K562 (cell line): ENCODE measurements at regions not wholly inside any gene's neighbourhood (a gene's known extent, or its start where the extent isn't known, plus 50 kb on each side); places are given as distances from the start of the nearest gene placed in this dataset.

Experiments used
- ATAC-seq: fragments of 200-7000 bp; cut with Tn5 transposase; 3 replicates; pipeline ENCODE4 v1.9.1; 2020; ENCODE audit warnings: moderate library complexity
- BruUV-seq: library from RNA; stranded (reverse); fragments of 400-500 nt; replicated peaks from 2 replicates; lab custom pipeline; 2021; lab: Mats Ljungman, UMichigan
- CTCF ChIA-PET: fragments of 300-600 bp; formaldehyde crosslinking; extraction: SDS; loops from one replicate; lab custom pipeline; 2021; ENCODE audit warnings: low intra/inter-chr PET ratio; lab: Yijun Ruan, JAX
- POLR2A ChIA-PET: fragments of 300-600, 350-650 bp; sonication (Branson Sonifier 250); formaldehyde crosslinking; extraction: SDS; loops from one replicate; lab custom pipeline; 2021; ENCODE audit warnings: antibody characterized with exemption, inconsistent platforms; lab: Yijun Ruan, JAX
- DNase-seq, 4 experiments: peaks; one replicate each; pipeline versions ENCODE4 v3.0.0 to v3.0.0-alpha.2; 2011 to 2018; ENCODE audit warnings: low spot score in 3 of 4, mixed read lengths in 3 of 4; ENCODE audit errors: extremely low read depth in 1 of 4
- FAIRE-seq: peaks from 2 replicates; lab custom pipeline; 2011; peaks lifted over from hg19 to GRCh38; lab: Jason Lieb, UNC
- H2AFZ ChIP-seq: 2 replicates; pipeline ENCODE4 v1.6.0; 2011; ENCODE audit warnings: low read depth, low read length, control low read depth, inconsistent platforms
- H3K27ac ChIP-seq: fragments of 200-600 bp; 3 replicates; pipeline ENCODE4 v1.8.0; 2011; ENCODE audit warnings: low read depth, mild to moderate bottlenecking, control low read depth, inconsistent platforms, low read length, moderate library complexity, mixed read lengths; ENCODE audit errors: extremely low read depth
- H3K27me3 ChIP-seq, 2 experiments: fragments of 300-600 bp in 1 of 2; 2 replicates in 1 of 2; 3 replicates in 1 of 2; pipeline versions ENCODE4 v1.6.0 to v1.8.0; 2011; ENCODE audit warnings: inconsistent platforms in 2 of 2, low read length in 2 of 2, mild to moderate bottlenecking in 1 of 2, mixed read lengths in 1 of 2, moderate library complexity in 1 of 2; ENCODE audit not compliant: control insufficient read depth in 2 of 2, insufficient read depth in 2 of 2
- H3K36me3 ChIP-seq: fragments of 300-600 bp; 3 replicates; pipeline ENCODE4 v1.8.0; 2011; ENCODE audit warnings: mild to moderate bottlenecking, low read length, inconsistent platforms; ENCODE audit not compliant: control insufficient read depth, insufficient read depth
- H3K4me1 ChIP-seq, 2 experiments: fragments of 200-600 bp in 1 of 2; replicated peaks in 1 of 2; 2 replicates in 1 of 2; 3 replicates in 1 of 2; pipeline versions ENCODE4 v1.5.1 to v1.8.0; 2011; ENCODE audit warnings: inconsistent platforms in 2 of 2, low read length in 2 of 2, mild to moderate bottlenecking in 1 of 2, mixed read lengths in 1 of 2, moderate library complexity in 1 of 2; ENCODE audit not compliant: control insufficient read depth in 2 of 2, insufficient read depth in 2 of 2
- H3K4me2 ChIP-seq: 2 replicates; pipeline ENCODE4 v1.6.1; 2011; ENCODE audit warnings: low read length, control low read depth, inconsistent platforms, mixed read lengths; ENCODE audit not compliant: insufficient read depth
- H3K4me3 ChIP-seq: fragments of 200-600 bp; sonication (generic), shearing (Covaris generic); 2 replicates; pipeline ENCODE4 v1.5.1; 2016; ENCODE audit warnings: control low read depth, inconsistent platforms
- H3K79me2 ChIP-seq: fragments of 200-600 bp; 3 replicates; pipeline ENCODE4 v1.8.0; 2011; ENCODE audit warnings: low read length, inconsistent platforms; ENCODE audit not compliant: control insufficient read depth, insufficient read depth
- H3K9ac ChIP-seq, 2 experiments: 2 replicates each; pipeline versions ENCODE4 v1.6.0 to v1.6.1; 2011; ENCODE audit warnings: low read depth in 2 of 2, low read length in 2 of 2, control low read depth in 1 of 2, inconsistent platforms in 1 of 2, mild to moderate bottlenecking in 1 of 2, mixed read lengths in 1 of 2; ENCODE audit not compliant: insufficient read depth in 1 of 2
- H3K9me1 ChIP-seq: one replicate; pipeline ENCODE4 v1.6.0; 2011; ENCODE audit warnings: inconsistent platforms, mild to moderate bottlenecking, low read length, moderate library complexity; ENCODE audit not compliant: control insufficient read depth, insufficient read depth
- H3K9me3 ChIP-seq: replicated peaks from 2 replicates; pipeline ENCODE4 v1.5.1; 2011; ENCODE audit warnings: low read depth, low read length, inconsistent platforms; ENCODE audit not compliant: control insufficient read depth, insufficient read depth
- H4K20me1 ChIP-seq: replicated peaks from 2 replicates; pipeline ENCODE4 v1.6.1; 2011; ENCODE audit warnings: low read length, inconsistent platforms, mixed read lengths; ENCODE audit not compliant: control insufficient read depth, insufficient read depth
- BDP1 ChIP-seq: IDR thresholded peaks from 3 replicates; pipeline ENCODE4 v1.6.1; 2011; ENCODE audit not compliant: insufficient read length, insufficient read depth
- CHCHD3 ChIP-seq: fragments of 250-450 bp; sonication (Bioruptor Pico); IDR thresholded peaks from 2 replicates; pipeline ENCODE4 v2.1.2; 2022; ENCODE audit warnings: mild to moderate bottlenecking
- ERF ChIP-seq: fragments of 450-650 bp; formaldehyde crosslinking; IDR thresholded peaks from 2 replicates; pipeline ENCODE4 v1.4.0; 2020; ENCODE audit warnings: mild to moderate bottlenecking, mixed read lengths
- FIP1L1 ChIP-seq: fragments of 200-400 bp; formaldehyde crosslinking; IDR thresholded peaks from 2 replicates; pipeline ENCODE4 v1.6.1; 2018; ENCODE audit warnings: mild to moderate bottlenecking, low read depth, low read length; ENCODE audit not compliant: poor library complexity, severe bottlenecking
- L3MBTL2 ChIP-seq: fragments of 450-650 bp; IDR thresholded peaks from 2 replicates; pipeline ENCODE4 v1.6.1; 2016; ENCODE audit warnings: mild to moderate bottlenecking, moderate library complexity
- MCM2 ChIP-seq: fragments of 450-650 bp; IDR thresholded peaks from 2 replicates; pipeline ENCODE4 v1.6.1; 2017; ENCODE audit warnings: low read depth, mild to moderate bottlenecking
- NEUROD1 ChIP-seq: fragments of 150-350 bp; IDR thresholded peaks from 2 replicates; pipeline ENCODE4 v1.6.1; 2014; ENCODE audit warnings: borderline replicate concordance, low read length, low read depth; ENCODE audit not compliant: partially characterized antibody
- PHF20 ChIP-seq: fragments of 450-650 bp; IDR thresholded peaks from 2 replicates; pipeline ENCODE4 v1.6.1; 2018; ENCODE audit not compliant: partially characterized antibody
- SLC30A9 ChIP-seq: fragments of 250-450 bp; sonication (Bioruptor Pico); IDR thresholded peaks from 2 replicates; pipeline ENCODE4 v1.8.0; 2022; ENCODE audit warnings: mild to moderate bottlenecking, moderate library complexity
- SMAD4 ChIP-seq: fragments of 250-450 bp; sonication (Bioruptor Pico); conservative IDR thresholded peaks from 2 replicates; pipeline ENCODE4 v1.8.0; 2021; ENCODE audit warnings: inconsistent platforms, mild to moderate bottlenecking, moderate library complexity
- SP1 ChIP-seq: sonication (generic); formaldehyde crosslinking; IDR thresholded peaks from 2 replicates; pipeline ENCODE4 v1.8.1; 2022; ENCODE audit warnings: mild to moderate bottlenecking, missing genetic modification reagents
- TGIF2 ChIP-seq: sonication (generic); formaldehyde crosslinking; IDR thresholded peaks from 2 replicates; pipeline ENCODE4 v1.8.1; 2022; ENCODE audit warnings: mild to moderate bottlenecking, missing genetic modification reagents, moderate library complexity
- ZNF830 ChIP-seq: fragments of 250-450 bp; sonication (Bioruptor Pico); IDR thresholded peaks from 2 replicates; pipeline ENCODE4 v1.5.0; 2021; ENCODE audit warnings: mild to moderate bottlenecking
- WGBS: fragments of 100-300 bp; shearing (Covaris generic); methylation state at CpG from one replicate; pipeline ENCODE4 v1.1.6; 2016; ENCODE audit warnings: low coverage, mixed read lengths; ENCODE audit not compliant: insufficient coverage; ENCODE audit errors: missing lambda C conversion rate; 5-methylcytosine and 5-hydroxymethylcytosine counted together
- in situ Hi-C: fragments of 300-500 bp; cut with MboI; formaldehyde crosslinking; loops from 4 replicates; pipeline ENCODE4 v1.15.0; 2018; ENCODE audit warnings: inconsistent platforms, mixed read lengths
- intact Hi-C: fragments of 100-400 bp; cut with micrococcal nuclease; formaldehyde crosslinking; loops from 2 replicates; pipeline ENCODE4 v1.14.2; 2022
- TF ChIP-seq, protein P1 (sequence below): sonication (generic); formaldehyde crosslinking; IDR thresholded peaks from 2 replicates; pipeline ENCODE4 v1.5.0; 2020; ENCODE audit warnings: missing genetic modification reagents

GRCh38 chr5:44489759-44490158 is 100.5 kb upstream of the FGF10 start:
- Histone ChIP-seq H3K9me3 (peaks cover 2% of the 10 kb centered on the region), H3K27ac (no peak overlapping the region), H3K27me3 (no peaks in the 10 kb centered on the region), H3K4me2 (no peak overlapping the region), H3K4me1 (no peaks in the 10 kb centered on the region), H3K4me3 (no peak overlapping the region), H3K79me2 (no peaks in the 10 kb centered on the region), H3K36me3 (no peaks in the 10 kb centered on the region), H3K9me1 (no peaks in the 10 kb centered on the region), H3K9ac (no peak overlapping the region), H4K20me1 (no peaks in the 10 kb centered on the region), H2AFZ (no peak overlapping the region)
- intact Hi-C loops: no loop called here
- ChIA-PET CTCF (no interaction called here), POLR2A (no interaction called here)
- TF ChIP-seq SMAD4 (no peak), SP1 (CRISPR knock-in tag) (no peak), BDP1 (no peak), NEUROD1 (no peak), PHF20 (no peak), MCM2 (no peak), ZNF830 (CRISPR knock-in tag) (no peak), SLC30A9 (CRISPR knock-in tag) (no peak), FIP1L1 (no peak), CHCHD3 (no peak), ERF (CRISPR knock-in tag) (no peak), TGIF2 (CRISPR knock-in tag) (no peak), L3MBTL2 (no peak)
- TF ChIP-seq, protein P1, sequence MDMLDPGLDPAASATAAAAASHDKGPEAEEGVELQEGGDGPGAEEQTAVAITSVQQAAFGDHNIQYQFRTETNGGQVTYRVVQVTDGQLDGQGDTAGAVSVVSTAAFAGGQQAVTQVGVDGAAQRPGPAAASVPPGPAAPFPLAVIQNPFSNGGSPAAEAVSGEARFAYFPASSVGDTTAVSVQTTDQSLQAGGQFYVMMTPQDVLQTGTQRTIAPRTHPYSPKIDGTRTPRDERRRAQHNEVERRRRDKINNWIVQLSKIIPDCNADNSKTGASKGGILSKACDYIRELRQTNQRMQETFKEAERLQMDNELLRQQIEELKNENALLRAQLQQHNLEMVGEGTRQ: no peak
- 0% methylated on average over 1 of the region's 1 CpG for WGBS
- in situ Hi-C loops: no loop called here
- no peak for DNase-seq
- no peak for FAIRE-seq
- BruUV-seq: no TSS peak
- ATAC-seq: no peak
